GM19452 (cell line): ENCODE measurements at regions not wholly inside any gene's neighbourhood (a gene's known extent, or its start where the extent isn't known, plus 50 kb on each side); places are given as distances from the start of the nearest gene placed in this dataset.

Experiments
- ATAC-seq: cut with Tn5 transposase; IDR thresholded peaks from one replicate; pipeline ENCODE4 v1.9.1; 2021; ENCODE audit not compliant: unreplicated experiment

GRCh38 chr6:91606148-91606901 lies 1019.5 kb upstream of the MAP3K7 start:
- ATAC-seq = no peak

- no peak for ATAC-seq
Observed at GRCh38 chr6:91600561-91600960, 1013.7 kb upstream of the MAP3K7 start.

GRCh38 chr6:91590191-91590590 lies 1003.3 kb upstream of the MAP3K7 start:
- ATAC-seq = no peak

- ATAC-seq = no peak
Observed at GRCh38 chr6:91580635-91581034, 993.8 kb upstream of the MAP3K7 start.

- ATAC-seq = no peak
Observed at GRCh38 chr6:91575032-91575431, 988.2 kb upstream of the MAP3K7 start.

GRCh38 chr6:91573826-91574416 lies 987.0 kb upstream of the MAP3K7 start:
- no peak for ATAC-seq

GRCh38 chr6:91572878-91573277 lies 986.0 kb upstream of the MAP3K7 start:
- no peak for ATAC-seq

GRCh38 chr6:91569071-91569470 lies 982.2 kb upstream of the MAP3K7 start:
- ATAC-seq = no peak

- no peak for ATAC-seq
Observed at GRCh38 chr6:91566467-91566866, 979.6 kb upstream of the MAP3K7 start.

- no peak for ATAC-seq
Observed at GRCh38 chr6:91565207-91565606, 978.3 kb upstream of the MAP3K7 start.

- no peak for ATAC-seq
Observed at GRCh38 chr6:91562955-91563354, 976.1 kb upstream of the MAP3K7 start.

- ATAC-seq = no peak
Observed at GRCh38 chr6:91560409-91560808, 973.5 kb upstream of the MAP3K7 start.

- no peak for ATAC-seq
Observed at GRCh38 chr6:91540902-91541301, 954.0 kb upstream of the MAP3K7 start.

- no peak for ATAC-seq
Observed at GRCh38 chr6:91539456-91539855, 952.6 kb upstream of the MAP3K7 start.

GRCh38 chr6:91538622-91539021 lies 951.8 kb upstream of the MAP3K7 start:
- no peak for ATAC-seq

- no peak for ATAC-seq
Observed at GRCh38 chr6:91534614-91535013, 947.7 kb upstream of the MAP3K7 start.

GRCh38 chr6:91523511-91523910 lies 936.6 kb upstream of the MAP3K7 start:
- ATAC-seq = no peak

- no peak for ATAC-seq
Observed at GRCh38 chr6:91521999-91522398, 935.1 kb upstream of the MAP3K7 start.

GRCh38 chr6:91509711-91510110 lies 922.8 kb upstream of the MAP3K7 start:
- no peak for ATAC-seq

GRCh38 chr6:91509039-91509438 lies 922.2 kb upstream of the MAP3K7 start:
- no peak for ATAC-seq

- ATAC-seq = no peak
Observed at GRCh38 chr6:91506509-91506908, 919.6 kb upstream of the MAP3K7 start.

- ATAC-seq = no peak
Observed at GRCh38 chr6:91505199-91505598, 918.3 kb upstream of the MAP3K7 start.

GRCh38 chr6:91501930-91502329 lies 915.1 kb upstream of the MAP3K7 start:
- no peak for ATAC-seq
